ENCODE measurements at regions not wholly inside any gene's neighbourhood (a gene's known extent, or its start where the extent isn't known, plus 50 kb on each side); places are given as distances from the start of the nearest gene placed in this dataset.

DNA sequence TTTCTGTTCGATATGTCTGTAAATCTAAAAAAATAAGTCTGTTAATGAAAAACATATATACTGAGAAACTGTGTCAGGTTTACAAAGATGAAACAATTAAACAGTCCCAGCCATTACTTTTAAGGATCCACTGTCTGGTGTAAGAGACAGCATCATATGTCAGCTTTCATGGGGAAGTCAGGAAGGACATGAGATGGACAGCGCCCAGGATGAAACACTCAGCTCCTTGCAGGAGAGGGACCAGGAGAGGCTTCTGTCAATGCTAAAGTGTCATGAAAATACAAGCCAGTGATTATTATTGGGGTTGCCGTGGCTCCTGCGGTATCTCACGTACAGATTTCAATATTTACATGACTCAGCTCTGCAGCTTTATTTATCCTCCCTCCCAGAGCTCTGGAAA is 1524.6 kb downstream of the TBC1D22A start:
- TF ChIP-seq, protein P1, sequence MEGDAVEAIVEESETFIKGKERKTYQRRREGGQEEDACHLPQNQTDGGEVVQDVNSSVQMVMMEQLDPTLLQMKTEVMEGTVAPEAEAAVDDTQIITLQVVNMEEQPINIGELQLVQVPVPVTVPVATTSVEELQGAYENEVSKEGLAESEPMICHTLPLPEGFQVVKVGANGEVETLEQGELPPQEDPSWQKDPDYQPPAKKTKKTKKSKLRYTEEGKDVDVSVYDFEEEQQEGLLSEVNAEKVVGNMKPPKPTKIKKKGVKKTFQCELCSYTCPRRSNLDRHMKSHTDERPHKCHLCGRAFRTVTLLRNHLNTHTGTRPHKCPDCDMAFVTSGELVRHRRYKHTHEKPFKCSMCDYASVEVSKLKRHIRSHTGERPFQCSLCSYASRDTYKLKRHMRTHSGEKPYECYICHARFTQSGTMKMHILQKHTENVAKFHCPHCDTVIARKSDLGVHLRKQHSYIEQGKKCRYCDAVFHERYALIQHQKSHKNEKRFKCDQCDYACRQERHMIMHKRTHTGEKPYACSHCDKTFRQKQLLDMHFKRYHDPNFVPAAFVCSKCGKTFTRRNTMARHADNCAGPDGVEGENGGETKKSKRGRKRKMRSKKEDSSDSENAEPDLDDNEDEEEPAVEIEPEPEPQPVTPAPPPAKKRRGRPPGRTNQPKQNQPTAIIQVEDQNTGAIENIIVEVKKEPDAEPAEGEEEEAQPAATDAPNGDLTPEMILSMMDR (tag by site-specific recombination; IDR thresholded peaks at IDR 0.05) = no peak
- no peak for TF ChIP-seq YY1 (tag by site-specific recombination; IDR thresholded peaks at IDR 0.05)
- TF ChIP-seq, protein P2, sequence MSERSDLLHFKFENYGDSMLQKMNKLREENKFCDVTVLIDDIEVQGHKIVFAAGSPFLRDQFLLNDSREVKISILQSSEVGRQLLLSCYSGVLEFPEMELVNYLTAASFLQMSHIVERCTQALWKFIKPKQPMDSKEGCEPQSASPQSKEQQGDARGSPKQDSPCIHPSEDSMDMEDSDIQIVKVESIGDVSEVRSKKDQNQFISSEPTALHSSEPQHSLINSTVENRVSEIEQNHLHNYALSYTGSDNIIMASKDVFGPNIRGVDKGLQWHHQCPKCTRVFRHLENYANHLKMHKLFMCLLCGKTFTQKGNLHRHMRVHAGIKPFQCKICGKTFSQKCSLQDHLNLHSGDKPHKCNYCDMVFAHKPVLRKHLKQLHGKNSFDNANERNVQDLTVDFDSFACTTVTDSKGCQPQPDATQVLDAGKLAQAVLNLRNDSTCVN (tag by site-specific recombination; optimal IDR thresholded peaks at IDR 0.05) = no peak
- no peak for TF ChIP-seq ZBTB21 (tag by site-specific recombination; IDR thresholded peaks at IDR 0.05)
- no peak for TF ChIP-seq ZNF341 (tag by site-specific recombination; IDR thresholded peaks at IDR 0.05; ENCODE audit: low read depth)
